ENCODE measurements at regions not wholly inside any gene's neighbourhood (a gene's known extent, or its start where the extent isn't known, plus 50 kb on each side); places are given as distances from the start of the nearest gene placed in this dataset.
A peak's percentile ranks its signal among the peaks of the same experiment; 100 is the strongest.

GRCh38 chr9:121557581-121558447 lies 58.2 kb upstream of the GGTA1 start:
- no peak overlapping the region for H3K4me3 ChIP-seq
- DNase-seq, result peak in 2 of 3 donors; percentile 23 to 60
- H3K36me3 ChIP-seq, result no peaks in the 10 kb centered on the region
- H3K27ac ChIP-seq, result peak overlapping the region in 2 of 4 donors; percentile 36 to 76
- peaks cover 0 to 13% (median 0%) of the 10 kb centered on the region in 4 donors for H3K4me1 ChIP-seq
- H3K27me3 ChIP-seq, result no peaks in the 10 kb centered on the region
- H3K9me3 ChIP-seq, result no peaks in the 10 kb centered on the region
- no peak for TF ChIP-seq POLR2A (IDR thresholded peaks at IDR 0.05)
- TF ChIP-seq CTCF (IDR thresholded peaks at IDR 0.05), result no peak

- Histone ChIP-seq H3K4me3 (no peak overlapping the region), H3K4me1 (peaks cover 0 to 13% (median 0%) of the 10 kb centered on the region in 4 donors), H3K27me3 (no peaks in the 10 kb centered on the region), H3K36me3 (no peaks in the 10 kb centered on the region), H3K9me3 (no peaks in the 10 kb centered on the region), H3K27ac (peak overlapping the region in 2 of 4 donors; percentile 36 to 76)
- TF ChIP-seq POLR2A (IDR thresholded peaks at IDR 0.05) (no peak), CTCF (IDR thresholded peaks at IDR 0.05) (no peak)
- no peak for DNase-seq
Measured at GRCh38 chr9:121558473-121558872, 58.8 kb upstream of the GGTA1 start.

- DNase-seq, result no peak
- H3K9me3 ChIP-seq, result no peaks in the 10 kb centered on the region
- no peaks in the 10 kb centered on the region for H3K27me3 ChIP-seq
- no peak overlapping the region for H3K4me3 ChIP-seq
- H3K4me1 ChIP-seq, result peaks cover 0 to 13% (median 0%) of the 10 kb centered on the region in 4 donors
- TF ChIP-seq POLR2A (IDR thresholded peaks at IDR 0.05) (no peak), CTCF (IDR thresholded peaks at IDR 0.05) (no peak)
- H3K27ac ChIP-seq, result no peak overlapping the region
- no peaks in the 10 kb centered on the region for H3K36me3 ChIP-seq
Measured at GRCh38 chr9:121559183-121559582, 59.5 kb upstream of the GGTA1 start.

- H3K9me3 ChIP-seq, result no peaks in the 10 kb centered on the region
- no peak for DNase-seq
- H3K27me3 ChIP-seq, result no peaks in the 10 kb centered on the region
- H3K4me1 ChIP-seq, result peaks cover 0 to 13% (median 0%) of the 10 kb centered on the region in 4 donors
- H3K36me3 ChIP-seq, result no peaks in the 10 kb centered on the region
- no peak overlapping the region for H3K4me3 ChIP-seq
- H3K27ac ChIP-seq, result no peak overlapping the region
- TF ChIP-seq CTCF (IDR thresholded peaks at IDR 0.05), result no peak
Measured at GRCh38 chr9:121560921-121561320, 61.3 kb upstream of the GGTA1 start.

- peaks cover 0 to 13% (median 0%) of the 10 kb centered on the region in 4 donors for H3K4me1 ChIP-seq
- H3K36me3 ChIP-seq, result no peaks in the 10 kb centered on the region
- no peaks in the 10 kb centered on the region for H3K9me3 ChIP-seq
- TF ChIP-seq CTCF (IDR thresholded peaks at IDR 0.05), result no peak
- TF ChIP-seq POLR2A (IDR thresholded peaks at IDR 0.05), result no peak
- DNase-seq, result no peak
- H3K27ac ChIP-seq, result no peak overlapping the region
- no peaks in the 10 kb centered on the region for H3K27me3 ChIP-seq
- no peak overlapping the region for H3K4me3 ChIP-seq
Measured at GRCh38 chr9:121561385-121562222, 62.0 kb upstream of the GGTA1 start.
